Thyroid gland (tissue), 4 donors: ENCODE measurements at regions not wholly inside any gene's neighbourhood (a gene's known extent, or its start where the extent isn't known, plus 50 kb on each side); places are given as distances from the start of the nearest gene placed in this dataset.

Experiments
- DNase-seq, 2 donors: peaks; one replicate each; pipeline ENCODE4 v3.0.0-alpha.2; 2019
- H3K27ac ChIP-seq, 3 donors: fragments of 200-600 bp; sonication (generic); 1 replicate in 2 of 3; 2 replicates in 1 of 3; pipeline ENCODE4 v1.5.1; 2016 to 2019; ENCODE audit warnings: mild to moderate bottlenecking in 1 of 3, moderate library complexity in 1 of 3
- H3K27me3 ChIP-seq: fragments of 200-600 bp; sonication (generic); one replicate; pipeline ENCODE4 v1.5.1; 2019
- H3K36me3 ChIP-seq, 2 donors: fragments of 200-600 bp; sonication (generic); one replicate each; pipeline ENCODE4 v1.5.1; 2016 to 2019
- H3K4me1 ChIP-seq, 2 donors: fragments of 200-600 bp; sonication (generic); one replicate each; pipeline ENCODE4 v1.5.1; 2017 to 2019
- H3K4me3 ChIP-seq, 3 donors: fragments of 200-600 bp; sonication (generic); replicated peaks in 1 of 3; 1 replicate in 2 of 3; 2 replicates in 1 of 3; pipeline ENCODE4 v1.5.1; 2016; ENCODE audit warnings: mild to moderate bottlenecking in 1 of 3
- H3K9me3 ChIP-seq: fragments of 200-600 bp; sonication (generic); one replicate; pipeline ENCODE4 v1.5.1; 2017
- POLR2A ChIP-seq, 2 donors: fragments of 450-650 bp; IDR thresholded peaks; one replicate each; pipeline ENCODE4 v1.6.1; 2017; ENCODE audit warnings: antibody characterized with exemption in 2 of 2, mild to moderate bottlenecking in 2 of 2, moderate library complexity in 1 of 2
- WGBS, 2 donors: methylation state at CpG; one replicate each; pipeline ENCODE4 v1.1.5; 2017; 5-methylcytosine and 5-hydroxymethylcytosine counted together
- intact Hi-C: fragments of 100-400 bp; cut with DNase I; formaldehyde crosslinking; loops from one replicate; pipeline ENCODE4 v1.15.1; 2023
- TF ChIP-seq, protein P1 (sequence below), 6 experiments: fragments of 200-600 bp in 3 of 6; fragments of 450-650 bp in 3 of 6; sonication (generic) in 3 of 6; IDR thresholded peaks; one replicate each; pipeline ENCODE4 v1.5.1; 2016 to 2019; ENCODE audit warnings: antibody characterized with exemption in 6 of 6, mild to moderate bottlenecking in 2 of 6, inconsistent platforms in 1 of 6, moderate library complexity in 1 of 6

DNA sequence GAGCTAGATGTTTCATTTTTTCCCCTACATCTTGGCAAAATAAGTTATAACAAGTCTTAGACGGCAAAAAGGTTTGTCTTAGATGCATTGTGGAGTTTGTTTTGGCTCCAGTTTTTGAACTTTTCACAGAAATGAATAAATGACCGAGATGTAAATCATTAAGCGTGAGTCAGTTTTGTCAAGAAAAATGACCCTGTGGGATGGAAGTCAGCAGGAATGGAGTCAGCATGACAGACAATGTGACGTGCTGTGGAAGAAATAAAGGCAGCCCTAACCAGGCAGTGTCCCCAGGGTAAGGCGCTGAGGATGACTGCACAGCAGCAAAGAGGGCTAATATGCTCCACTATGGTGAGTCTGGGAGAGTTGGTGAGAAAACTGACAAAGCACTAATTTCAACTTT is 163.2 kb downstream of the NOC3L start:
- no peaks in the 10 kb centered on the region for H3K9me3 ChIP-seq
- no peaks in the 10 kb centered on the region for H3K4me1 ChIP-seq
- 55 to 56% methylated on average over 5 of the region's 5 CpGs for WGBS, 2 donors
- no peaks in the 10 kb centered on the region for H3K36me3 ChIP-seq
- no peak overlapping the region for H3K27ac ChIP-seq
- no peak overlapping the region for H3K4me3 ChIP-seq
- DNase-seq: no peak
- intact Hi-C loops: no loop called here
- TF ChIP-seq POLR2A (IDR thresholded peaks at IDR 0.05): no peak
- TF ChIP-seq, protein P1, sequence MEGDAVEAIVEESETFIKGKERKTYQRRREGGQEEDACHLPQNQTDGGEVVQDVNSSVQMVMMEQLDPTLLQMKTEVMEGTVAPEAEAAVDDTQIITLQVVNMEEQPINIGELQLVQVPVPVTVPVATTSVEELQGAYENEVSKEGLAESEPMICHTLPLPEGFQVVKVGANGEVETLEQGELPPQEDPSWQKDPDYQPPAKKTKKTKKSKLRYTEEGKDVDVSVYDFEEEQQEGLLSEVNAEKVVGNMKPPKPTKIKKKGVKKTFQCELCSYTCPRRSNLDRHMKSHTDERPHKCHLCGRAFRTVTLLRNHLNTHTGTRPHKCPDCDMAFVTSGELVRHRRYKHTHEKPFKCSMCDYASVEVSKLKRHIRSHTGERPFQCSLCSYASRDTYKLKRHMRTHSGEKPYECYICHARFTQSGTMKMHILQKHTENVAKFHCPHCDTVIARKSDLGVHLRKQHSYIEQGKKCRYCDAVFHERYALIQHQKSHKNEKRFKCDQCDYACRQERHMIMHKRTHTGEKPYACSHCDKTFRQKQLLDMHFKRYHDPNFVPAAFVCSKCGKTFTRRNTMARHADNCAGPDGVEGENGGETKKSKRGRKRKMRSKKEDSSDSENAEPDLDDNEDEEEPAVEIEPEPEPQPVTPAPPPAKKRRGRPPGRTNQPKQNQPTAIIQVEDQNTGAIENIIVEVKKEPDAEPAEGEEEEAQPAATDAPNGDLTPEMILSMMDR (IDR thresholded peaks at IDR 0.05): no peak
- H3K27me3 ChIP-seq: no peaks in the 10 kb centered on the region

DNA sequence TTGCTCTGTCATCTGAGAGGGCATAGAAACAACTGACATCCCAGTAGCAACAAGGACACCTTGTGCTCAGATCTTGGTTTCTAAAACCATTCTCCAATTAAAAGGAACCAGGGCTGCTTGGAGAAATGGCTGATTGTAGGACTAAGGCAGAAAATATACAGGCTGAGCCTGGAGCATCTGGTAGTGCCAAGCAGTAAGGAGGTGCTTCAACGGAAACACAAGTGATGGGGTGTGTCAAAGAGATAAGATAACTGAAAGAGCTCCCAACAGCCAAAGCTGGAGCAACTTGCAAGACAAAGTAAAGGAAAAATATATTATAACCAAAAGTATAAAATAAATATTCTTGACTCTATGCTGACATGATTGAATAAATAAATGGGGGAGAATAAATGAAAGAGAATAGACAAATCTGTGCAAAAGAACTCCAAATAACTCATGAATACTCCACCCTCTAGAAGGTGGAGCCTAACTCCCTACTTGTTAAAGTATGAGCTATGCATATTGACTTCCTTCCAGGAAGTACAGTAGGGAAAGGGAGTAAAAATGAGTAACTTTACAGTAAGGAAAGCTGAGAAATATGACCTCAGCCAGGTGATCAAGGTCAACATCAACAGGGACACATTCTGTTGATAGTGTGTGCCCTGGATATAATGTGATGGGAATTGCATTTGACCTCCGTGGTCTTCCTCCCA is 162.4 kb downstream of the NOC3L start:
- H3K27ac ChIP-seq: no peak overlapping the region
- intact Hi-C loops: no loop called here
- 91 to 92% methylated on average over 2 of the region's 2 CpGs for WGBS, 2 donors
- no peaks in the 10 kb centered on the region for H3K27me3 ChIP-seq
- H3K36me3 ChIP-seq: no peaks in the 10 kb centered on the region
- DNase-seq: no peak
- H3K4me3 ChIP-seq: no peak overlapping the region
- no peaks in the 10 kb centered on the region for H3K9me3 ChIP-seq
- no peaks in the 10 kb centered on the region for H3K4me1 ChIP-seq
- no peak for TF ChIP-seq POLR2A (IDR thresholded peaks at IDR 0.05)
- TF ChIP-seq, protein P1 (IDR thresholded peaks at IDR 0.05): no peak

DNA sequence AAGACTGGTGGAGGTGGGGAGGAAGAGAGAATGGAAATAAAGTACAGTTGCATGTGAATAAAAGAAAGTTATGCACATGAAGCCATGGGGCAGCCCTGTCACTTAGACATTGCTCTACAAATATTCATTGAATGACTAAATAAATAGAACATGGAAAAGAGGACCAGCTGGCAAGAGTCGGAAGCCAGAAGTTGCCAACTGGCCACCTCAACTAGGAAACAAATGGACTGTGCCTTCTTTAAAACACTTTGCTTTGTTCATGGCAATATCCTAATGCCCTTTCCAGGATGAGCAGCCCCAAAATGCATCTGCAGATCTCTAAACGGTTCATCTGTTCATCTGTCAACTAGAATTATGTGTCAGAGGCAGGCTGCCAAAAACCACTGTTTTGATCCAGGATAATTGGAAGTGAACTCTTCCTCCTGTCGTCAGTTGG is 157.3 kb downstream of the NOC3L start:
- Histone ChIP-seq H3K27ac (no peak overlapping the region), H3K36me3 (no peaks in the 10 kb centered on the region), H3K4me1 (peaks cover 10 to 15% of the 10 kb centered on the region in 2 donors), H3K27me3 (no peaks in the 10 kb centered on the region), H3K4me3 (no peak overlapping the region), H3K9me3 (no peaks in the 10 kb centered on the region)
- TF ChIP-seq, protein P1 (IDR thresholded peaks at IDR 0.05): no peak
- TF ChIP-seq POLR2A (IDR thresholded peaks at IDR 0.05): no peak
- WGBS, 2 donors: 73 to 78% methylated on average over 3 of the region's 3 CpGs
- peak; percentile 8 to 17 for DNase-seq
- intact Hi-C loops: no loop called here

DNA sequence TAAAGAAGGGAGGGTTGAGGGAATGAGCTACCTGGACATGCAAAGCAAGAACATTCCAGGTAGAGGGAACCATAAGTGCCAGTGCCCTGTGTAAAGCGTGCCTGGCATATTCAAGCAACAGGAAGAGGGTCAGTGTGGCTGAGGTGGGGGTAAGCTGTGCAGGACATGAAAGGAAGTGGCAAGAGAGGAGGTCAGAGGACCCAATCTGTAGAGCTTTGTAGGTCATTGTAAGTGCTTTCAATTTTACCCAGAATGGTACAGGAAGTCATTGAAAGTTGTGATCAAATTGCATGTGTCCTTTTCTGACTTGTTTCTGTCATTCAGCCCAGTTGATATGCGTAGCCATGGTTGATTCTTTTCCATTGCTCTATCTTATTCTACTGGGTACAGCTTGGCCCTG is 156.6 kb downstream of the NOC3L start:
- no peaks in the 10 kb centered on the region for H3K36me3 ChIP-seq
- no peak overlapping the region for H3K4me3 ChIP-seq
- 70 to 93% methylated on average over 2 of the region's 2 CpGs for WGBS, 2 donors
- H3K27me3 ChIP-seq: no peaks in the 10 kb centered on the region
- TF ChIP-seq POLR2A (IDR thresholded peaks at IDR 0.05): no peak
- H3K9me3 ChIP-seq: no peaks in the 10 kb centered on the region
- DNase-seq: no peak
- peak overlapping the region in 1 of 3 donors; percentile 10 for H3K27ac ChIP-seq
- H3K4me1 ChIP-seq: peaks cover 10 to 19% of the 10 kb centered on the region in 2 donors
- intact Hi-C loops: no loop called here

DNA sequence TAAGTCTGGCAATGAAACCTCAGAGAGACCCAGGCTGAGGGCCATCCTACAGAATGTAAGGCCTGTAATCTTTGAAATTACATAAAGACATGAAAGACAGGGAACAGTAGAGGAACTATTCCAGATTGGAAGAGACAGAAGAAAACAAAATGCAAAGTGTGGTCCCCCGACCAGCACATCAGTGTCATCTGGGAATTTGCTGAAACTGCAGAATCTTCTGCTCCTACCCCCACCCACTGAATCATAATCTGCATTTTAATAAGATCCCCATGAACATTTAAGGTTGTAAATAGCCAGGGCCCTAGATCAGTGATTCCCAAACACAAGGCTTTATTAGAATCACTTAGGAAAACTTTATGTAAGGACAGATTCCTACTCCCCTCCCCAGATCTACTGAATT is 154.4 kb downstream of the NOC3L start:
- no peak for DNase-seq
- Histone ChIP-seq H3K4me3 (no peak overlapping the region), H3K36me3 (no peaks in the 10 kb centered on the region), H3K4me1 (peaks cover 14 to 26% of the 10 kb centered on the region in 2 donors), H3K27ac (peak overlapping the region; percentile 14 to 68 (median 33)), H3K27me3 (no peaks in the 10 kb centered on the region), H3K9me3 (no peaks in the 10 kb centered on the region)
- 81 to 94% methylated on average over 1 of the region's 1 CpG for WGBS, 2 donors
- TF ChIP-seq, protein P1 (IDR thresholded peaks at IDR 0.05): no peak
- TF ChIP-seq POLR2A (IDR thresholded peaks at IDR 0.05): no peak
- intact Hi-C loops: no loop called here
